Thyroid gland (tissue), 4 donors: ENCODE measurements at regions not wholly inside any gene's neighbourhood (a gene's known extent, or its start where the extent isn't known, plus 50 kb on each side); places are given as distances from the start of the nearest gene placed in this dataset.

ENCODE experiments used
- DNase-seq, 2 donors: peaks; one replicate each; pipeline ENCODE4 v3.0.0-alpha.2; 2019
- H3K27ac ChIP-seq, 3 donors: fragments of 200-600 bp; sonication (generic); 1 replicate in 2 of 3; 2 replicates in 1 of 3; pipeline ENCODE4 v1.5.1; 2016 to 2019; ENCODE audit warnings: mild to moderate bottlenecking in 1 of 3, moderate library complexity in 1 of 3
- H3K27me3 ChIP-seq: fragments of 200-600 bp; sonication (generic); one replicate; pipeline ENCODE4 v1.5.1; 2019
- H3K36me3 ChIP-seq, 2 donors: fragments of 200-600 bp; sonication (generic); one replicate each; pipeline ENCODE4 v1.5.1; 2016 to 2019
- H3K4me1 ChIP-seq, 2 donors: fragments of 200-600 bp; sonication (generic); one replicate each; pipeline ENCODE4 v1.5.1; 2017 to 2019
- H3K4me3 ChIP-seq, 3 donors: fragments of 200-600 bp; sonication (generic); replicated peaks in 1 of 3; 1 replicate in 2 of 3; 2 replicates in 1 of 3; pipeline ENCODE4 v1.5.1; 2016; ENCODE audit warnings: mild to moderate bottlenecking in 1 of 3
- H3K9me3 ChIP-seq: fragments of 200-600 bp; sonication (generic); one replicate; pipeline ENCODE4 v1.5.1; 2017
- CTCF ChIP-seq, 6 experiments: fragments of 200-600 bp in 3 of 6; fragments of 450-650 bp in 3 of 6; sonication (generic) in 3 of 6; IDR thresholded peaks; one replicate each; pipeline ENCODE4 v1.5.1; 2016 to 2019; ENCODE audit warnings: antibody characterized with exemption in 6 of 6, mild to moderate bottlenecking in 2 of 6, inconsistent platforms in 1 of 6, moderate library complexity in 1 of 6
- POLR2A ChIP-seq, 2 donors: fragments of 450-650 bp; IDR thresholded peaks; one replicate each; pipeline ENCODE4 v1.6.1; 2017; ENCODE audit warnings: antibody characterized with exemption in 2 of 2, mild to moderate bottlenecking in 2 of 2, moderate library complexity in 1 of 2
- WGBS, 2 donors: methylation state at CpG; one replicate each; pipeline ENCODE4 v1.1.5; 2017; 5-methylcytosine and 5-hydroxymethylcytosine counted together
- intact Hi-C: fragments of 100-400 bp; cut with DNase I; formaldehyde crosslinking; loops from one replicate; pipeline ENCODE4 v1.15.1; 2023

DNA sequence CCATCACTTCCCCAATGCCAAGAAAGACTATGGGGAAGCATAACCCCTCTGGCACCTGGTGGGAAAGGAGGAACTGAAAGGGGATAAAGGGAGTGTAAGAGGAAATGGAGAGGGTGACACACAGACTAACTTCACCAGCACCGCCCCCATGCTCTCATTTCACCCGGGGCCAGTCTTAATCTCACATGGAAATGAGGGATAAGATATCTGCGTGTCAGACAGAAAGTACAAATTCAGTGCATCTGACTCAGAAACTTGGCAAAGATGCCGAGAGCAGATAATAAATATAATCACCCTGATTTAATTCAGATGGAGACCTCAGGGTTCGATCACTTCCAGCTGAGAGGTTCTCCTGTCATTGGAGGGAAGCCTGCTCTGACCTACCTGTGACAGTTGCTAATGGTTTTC lies 191.6 kb downstream of the DUSP6 start:
- intact Hi-C loops, result no loop called here

DNA sequence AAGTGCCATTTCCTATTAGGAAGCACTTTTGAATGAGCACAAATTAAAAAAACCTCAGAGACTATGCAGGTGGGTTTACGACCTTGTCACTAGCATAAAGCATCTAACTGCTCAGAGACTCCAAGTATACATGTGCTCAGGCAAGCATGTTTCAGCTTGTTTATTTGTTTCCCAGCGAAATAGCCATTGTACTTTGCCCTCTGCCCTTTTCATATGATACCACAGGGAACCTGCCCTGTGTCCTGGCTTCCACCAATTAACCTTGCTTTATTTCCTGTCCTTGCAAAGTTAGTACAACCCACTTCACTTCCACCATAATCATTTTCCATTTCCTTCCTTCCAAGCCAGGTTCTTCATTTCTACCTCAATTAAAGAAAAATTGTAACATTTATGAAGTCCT lies 194.9 kb downstream of the DUSP6 start:
- DNase-seq, result no peak
- intact Hi-C loops, result no loop called here
- TF ChIP-seq POLR2A (IDR thresholded peaks at IDR 0.05), result no peak
- TF ChIP-seq CTCF (IDR thresholded peaks at IDR 0.05), result no peak
- Histone ChIP-seq H3K27me3 (no peaks in the 10 kb centered on the region), H3K4me1 (peaks cover 0 to 10% of the 10 kb centered on the region in 2 donors), H3K9me3 (no peaks in the 10 kb centered on the region), H3K4me3 (no peak overlapping the region), H3K36me3 (no peaks in the 10 kb centered on the region), H3K27ac (no peak overlapping the region)
- WGBS, 2 donors, result 63 to 68% methylated on average over 2 of the region's 2 CpGs

More for the DNA sequence above, 191.6 kb downstream of the DUSP6 start:
- TF ChIP-seq POLR2A (IDR thresholded peaks at IDR 0.05) (no peak), CTCF (IDR thresholded peaks at IDR 0.05) (no peak)
- Histone ChIP-seq H3K27me3 (no peaks in the 10 kb centered on the region), H3K4me1 (peaks cover 0 to 11% of the 10 kb centered on the region in 2 donors), H3K36me3 (no peaks in the 10 kb centered on the region), H3K4me3 (no peak overlapping the region), H3K9me3 (no peaks in the 10 kb centered on the region), H3K27ac (no peak overlapping the region)
- WGBS, 2 donors, result 56 to 58% methylated on average over 5 of the region's 5 CpGs
- no peak for DNase-seq

- peaks cover 0 to 7% of the 10 kb centered on the region in 2 donors for H3K4me1 ChIP-seq
- no peak overlapping the region for H3K27ac ChIP-seq
- H3K4me3 ChIP-seq, result no peak overlapping the region
- no peaks in the 10 kb centered on the region for H3K36me3 ChIP-seq
- no peaks in the 10 kb centered on the region for H3K27me3 ChIP-seq
- intact Hi-C loops, result no loop called here
- DNase-seq, result no peak
- WGBS, 2 donors, result 85 to 90% methylated on average over 1 of the region's 1 CpG
- no peaks in the 10 kb centered on the region for H3K9me3 ChIP-seq
- no peak for TF ChIP-seq POLR2A (IDR thresholded peaks at IDR 0.05)
- no peak for TF ChIP-seq CTCF (IDR thresholded peaks at IDR 0.05)
These were observed 195.4 kb downstream of the DUSP6 start for GRCh38 chr12:89156862-89157262.

DNA sequence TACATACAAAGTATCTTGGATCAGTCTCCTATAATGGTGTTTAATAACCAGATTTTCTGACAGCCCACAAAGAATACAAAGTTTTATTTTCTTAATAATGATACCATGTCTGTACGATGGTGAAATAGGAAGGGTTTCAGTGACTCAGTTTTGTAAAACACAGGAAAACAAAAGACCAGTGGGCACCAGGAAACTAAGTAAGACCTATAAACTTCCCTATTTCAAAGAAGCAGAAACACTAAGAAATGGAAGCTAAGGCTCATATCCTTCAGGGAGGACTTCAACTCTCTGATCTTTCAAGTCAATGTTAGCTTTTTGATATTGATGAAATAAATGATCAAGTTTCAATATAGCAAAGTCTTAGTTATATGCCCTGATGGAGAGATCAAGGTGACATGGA lies 196.0 kb downstream of the DUSP6 start:
- no peak for DNase-seq
- Histone ChIP-seq H3K27me3 (no peaks in the 10 kb centered on the region), H3K36me3 (no peaks in the 10 kb centered on the region), H3K4me3 (no peak overlapping the region), H3K9me3 (no peaks in the 10 kb centered on the region), H3K4me1 (peaks cover 0 to 7% of the 10 kb centered on the region in 2 donors), H3K27ac (no peak overlapping the region)
- WGBS, 2 donors, result 71 to 83% methylated on average over 1 of the region's 1 CpG
- intact Hi-C loops, result no loop called here
- no peak for TF ChIP-seq CTCF (IDR thresholded peaks at IDR 0.05)
- no peak for TF ChIP-seq POLR2A (IDR thresholded peaks at IDR 0.05)

DNA sequence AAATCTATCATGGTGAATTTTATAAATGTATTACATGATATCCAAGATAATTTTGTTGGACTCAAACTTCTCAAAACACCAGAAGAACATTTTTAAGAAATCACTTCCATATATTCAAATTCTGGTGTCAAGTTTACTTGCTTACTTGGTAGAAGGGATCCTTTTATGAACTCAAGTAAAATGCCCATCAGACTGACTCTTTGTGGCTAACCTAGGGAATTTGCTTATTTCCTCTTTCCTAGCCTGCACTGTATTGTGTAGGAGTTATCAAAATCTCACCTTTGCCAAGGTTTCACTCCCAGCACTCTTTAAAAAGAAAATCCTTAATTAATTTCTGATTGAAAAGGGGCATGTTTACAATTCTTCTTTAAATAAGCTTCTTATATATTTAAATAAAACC lies 196.5 kb downstream of the DUSP6 start:
- Histone ChIP-seq H3K27ac (no peak overlapping the region), H3K4me1 (peaks cover 0 to 5% of the 10 kb centered on the region in 2 donors), H3K36me3 (no peaks in the 10 kb centered on the region), H3K4me3 (no peak overlapping the region), H3K27me3 (no peaks in the 10 kb centered on the region), H3K9me3 (no peaks in the 10 kb centered on the region)
- no peak for DNase-seq
- intact Hi-C loops, result no loop called here
- TF ChIP-seq POLR2A (IDR thresholded peaks at IDR 0.05) (no peak), CTCF (IDR thresholded peaks at IDR 0.05) (no peak)
